ENCODE measurements at regions not wholly inside any gene's neighbourhood (a gene's known extent, or its start where the extent isn't known, plus 50 kb on each side); places are given as distances from the start of the nearest gene placed in this dataset.
"Not testable (repeated sequence)": the region's sequence is repeated elsewhere in the genome, so short reads cannot be mapped to it uniquely, and the experiment has no call there.

DNA sequence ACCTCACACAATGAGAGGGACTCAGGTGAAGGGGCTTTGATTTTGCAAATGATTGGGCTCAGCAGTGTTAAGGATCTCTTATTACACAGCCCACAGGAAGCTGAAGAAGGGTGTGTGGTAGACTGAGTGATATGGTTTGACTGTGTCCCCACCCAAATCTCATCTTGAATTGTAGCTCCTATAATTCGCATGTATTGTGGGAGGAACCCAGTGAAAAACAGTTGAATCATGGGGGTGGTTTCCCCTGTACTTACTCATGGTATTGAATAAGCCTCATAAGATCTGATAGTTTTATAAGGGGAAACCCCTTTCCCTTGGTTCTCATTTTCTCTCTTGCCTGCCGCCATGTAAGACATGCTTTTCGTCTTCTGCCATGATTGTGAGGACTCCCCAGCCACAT lies 132.5 kb upstream of the FBXL7 start:
- H3K27ac Mint-ChIP-seq, result peak overlapping the region in 1 of 3 experiments; percentile 15
- no peak overlapping the region for H3K4me3 Mint-ChIP-seq
- H3K9me3 Mint-ChIP-seq, result no peaks in the 10 kb centered on the region
- H3K27me3 Mint-ChIP-seq (ENCODE audit: low read depth), result no peaks in the 10 kb centered on the region
- peaks cover 50% of the 10 kb centered on the region for H3K4me1 Mint-ChIP-seq
- H3K36me3 Mint-ChIP-seq (ENCODE audit: low read depth), result peaks cover 8% of the 10 kb centered on the region
- TF ChIP-seq, protein P1, sequence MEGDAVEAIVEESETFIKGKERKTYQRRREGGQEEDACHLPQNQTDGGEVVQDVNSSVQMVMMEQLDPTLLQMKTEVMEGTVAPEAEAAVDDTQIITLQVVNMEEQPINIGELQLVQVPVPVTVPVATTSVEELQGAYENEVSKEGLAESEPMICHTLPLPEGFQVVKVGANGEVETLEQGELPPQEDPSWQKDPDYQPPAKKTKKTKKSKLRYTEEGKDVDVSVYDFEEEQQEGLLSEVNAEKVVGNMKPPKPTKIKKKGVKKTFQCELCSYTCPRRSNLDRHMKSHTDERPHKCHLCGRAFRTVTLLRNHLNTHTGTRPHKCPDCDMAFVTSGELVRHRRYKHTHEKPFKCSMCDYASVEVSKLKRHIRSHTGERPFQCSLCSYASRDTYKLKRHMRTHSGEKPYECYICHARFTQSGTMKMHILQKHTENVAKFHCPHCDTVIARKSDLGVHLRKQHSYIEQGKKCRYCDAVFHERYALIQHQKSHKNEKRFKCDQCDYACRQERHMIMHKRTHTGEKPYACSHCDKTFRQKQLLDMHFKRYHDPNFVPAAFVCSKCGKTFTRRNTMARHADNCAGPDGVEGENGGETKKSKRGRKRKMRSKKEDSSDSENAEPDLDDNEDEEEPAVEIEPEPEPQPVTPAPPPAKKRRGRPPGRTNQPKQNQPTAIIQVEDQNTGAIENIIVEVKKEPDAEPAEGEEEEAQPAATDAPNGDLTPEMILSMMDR (IDR thresholded peaks at IDR 0.05; ENCODE audit: unreplicated experiment in 3 of 3), result no peak

DNA sequence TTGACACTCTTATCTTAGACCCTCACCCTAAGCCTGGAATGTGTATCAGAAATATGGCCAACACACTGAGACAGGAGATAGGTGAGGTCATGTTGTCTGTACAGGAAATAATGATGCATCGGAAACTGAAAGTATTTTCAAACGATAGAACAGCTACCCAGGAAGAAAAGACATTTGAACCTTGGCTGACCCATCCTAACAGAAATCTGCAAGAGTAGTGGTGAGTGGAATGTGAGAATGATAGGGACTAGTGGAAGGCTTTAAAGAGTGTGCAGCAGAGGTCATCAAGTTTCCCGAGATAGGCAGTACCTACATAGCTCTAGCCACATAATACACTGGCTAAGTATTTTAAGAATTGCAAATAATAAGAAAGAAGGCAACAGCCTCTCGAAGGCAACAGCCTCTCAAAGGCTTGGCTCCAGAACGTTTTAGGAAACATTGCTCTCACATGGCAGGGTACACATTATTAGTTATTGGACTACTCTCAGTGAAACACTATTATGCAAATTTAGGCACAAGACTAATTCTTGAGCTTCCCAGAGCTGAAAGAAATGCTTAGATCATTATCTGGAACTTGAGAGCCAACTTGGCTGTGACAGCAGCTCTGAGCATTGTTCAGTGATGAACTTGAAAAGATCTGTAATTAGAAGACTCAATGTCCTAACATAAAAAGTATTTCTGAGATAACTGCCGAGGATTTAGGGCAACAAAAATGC lies 133.1 kb upstream of the FBXL7 start:
- no peaks in the 10 kb centered on the region for H3K27me3 Mint-ChIP-seq (ENCODE audit: low read depth)
- peaks cover 8% of the 10 kb centered on the region for H3K36me3 Mint-ChIP-seq (ENCODE audit: low read depth)
- TF ChIP-seq, protein P1 (IDR thresholded peaks at IDR 0.05; ENCODE audit: unreplicated experiment in 3 of 3), result no peak
- H3K4me1 Mint-ChIP-seq, result peaks cover 50% of the 10 kb centered on the region
- peak overlapping the region in 2 of 3 experiments; percentile 15 to 26 for H3K27ac Mint-ChIP-seq
- peak overlapping the region in 1 of 3 experiments; percentile 8 for H3K4me3 Mint-ChIP-seq
- H3K9me3 Mint-ChIP-seq, result no peaks in the 10 kb centered on the region

DNA sequence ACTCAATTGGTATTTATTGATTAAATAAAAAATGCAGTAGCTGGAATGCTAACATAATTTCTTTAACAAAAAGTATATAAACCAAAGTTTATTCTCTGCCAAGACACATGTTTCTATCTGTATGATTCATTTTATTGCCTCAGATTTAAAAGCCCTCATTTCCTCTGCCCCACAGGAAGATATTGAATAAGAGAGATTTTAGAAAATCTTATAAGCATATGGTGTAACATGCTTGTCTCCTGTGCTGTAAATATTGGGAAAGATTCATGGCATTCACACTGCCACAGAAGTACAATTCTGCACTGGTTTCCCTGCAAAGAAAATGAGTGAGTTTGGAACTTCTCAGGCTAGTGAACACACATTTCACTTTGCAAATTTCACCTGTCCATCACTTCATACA lies 134.9 kb upstream of the FBXL7 start:
- Mint-ChIP-seq H3K4me3 (no peak overlapping the region), H3K9me3 (no peaks in the 10 kb centered on the region), H3K27ac (peak overlapping the region in 1 of 3 experiments; percentile 20), H3K4me1 (peaks cover 40% of the 10 kb centered on the region), H3K27me3 (ENCODE audit: low read depth) (no peaks in the 10 kb centered on the region), H3K36me3 (ENCODE audit: low read depth) (peaks cover 5% of the 10 kb centered on the region)
- TF ChIP-seq, protein P1 (IDR thresholded peaks at IDR 0.05; ENCODE audit: unreplicated experiment in 3 of 3), result no peak

DNA sequence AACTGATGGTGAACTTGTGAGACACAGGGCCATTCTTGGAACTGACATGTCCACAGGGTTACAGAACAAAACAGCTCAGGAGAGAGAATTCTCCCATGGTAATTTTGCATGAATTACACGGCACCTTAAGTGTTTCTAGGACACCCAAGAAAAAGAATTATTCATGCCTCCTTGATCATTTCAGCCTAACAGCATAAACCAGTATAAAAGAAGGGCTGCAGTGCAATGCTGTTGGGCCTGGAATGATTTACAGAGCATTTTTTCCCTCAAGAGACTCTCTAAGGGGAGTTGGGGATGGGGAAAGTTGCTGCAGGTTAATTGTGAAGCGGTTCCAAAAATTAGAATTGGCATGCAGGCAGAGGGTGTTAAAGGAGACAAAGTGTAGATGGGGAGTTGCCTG lies 136.4 kb upstream of the FBXL7 start:
- Mint-ChIP-seq H3K4me3 (no peak overlapping the region), H3K4me1 (peaks cover 33% of the 10 kb centered on the region), H3K27ac (peak overlapping the region; percentile 2 to 28 (median 10)), H3K36me3 (ENCODE audit: low read depth) (peaks cover 5% of the 10 kb centered on the region), H3K9me3 (peaks cover 4% of the 10 kb centered on the region), H3K27me3 (ENCODE audit: low read depth) (peaks cover 5% of the 10 kb centered on the region)
- TF ChIP-seq, protein P1 (IDR thresholded peaks at IDR 0.05; ENCODE audit: unreplicated experiment in 3 of 3), result no peak

DNA sequence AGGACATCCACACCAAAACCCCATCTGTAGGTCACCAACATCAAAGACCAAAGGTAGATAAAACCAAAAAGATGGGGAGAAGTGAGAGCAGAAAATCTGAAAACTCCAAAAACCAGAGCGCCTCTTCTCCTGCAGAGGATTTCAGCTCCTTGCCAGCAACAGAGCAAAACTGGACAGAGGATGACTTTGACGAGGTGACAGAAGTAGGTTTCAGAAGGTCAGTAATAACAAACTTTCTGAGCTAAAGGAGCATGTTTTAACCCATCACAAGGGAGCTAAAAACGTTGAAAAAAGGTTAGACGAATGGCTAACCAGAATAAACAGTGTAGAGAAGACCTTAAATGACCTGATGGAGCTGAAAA lies 142.9 kb upstream of the FBXL7 start:
- peaks cover 14% of the 10 kb centered on the region for H3K4me1 Mint-ChIP-seq
- not testable (repeated sequence) for H3K27ac Mint-ChIP-seq; H3K36me3 Mint-ChIP-seq (ENCODE audit: low read depth); H3K4me3 Mint-ChIP-seq; H3K9me3 Mint-ChIP-seq; H3K27me3 Mint-ChIP-seq (ENCODE audit: low read depth)

- not testable (repeated sequence) for H3K36me3 Mint-ChIP-seq (ENCODE audit: low read depth); H3K27me3 Mint-ChIP-seq (ENCODE audit: low read depth); H3K4me3 Mint-ChIP-seq; H3K27ac Mint-ChIP-seq; H3K9me3 Mint-ChIP-seq
- H3K4me1 Mint-ChIP-seq, result peaks cover 14% of the 10 kb centered on the region
Measured at GRCh38 chr5:15356308-15357091, 143.5 kb upstream of the FBXL7 start.

GRCh38 chr5:15354021-15354420 lies 146.0 kb upstream of the FBXL7 start:
- TF ChIP-seq, protein P1 (IDR thresholded peaks at IDR 0.05; ENCODE audit: unreplicated experiment in 3 of 3), result no peak
- peaks cover 3% of the 10 kb centered on the region for H3K27me3 Mint-ChIP-seq (ENCODE audit: low read depth)
- H3K27ac Mint-ChIP-seq, result peak overlapping the region; percentile 42 to 76 (median 76)
- H3K4me3 Mint-ChIP-seq, result no peak overlapping the region
- peaks cover 9% of the 10 kb centered on the region for H3K9me3 Mint-ChIP-seq
- no peaks in the 10 kb centered on the region for H3K36me3 Mint-ChIP-seq (ENCODE audit: low read depth)
- H3K4me1 Mint-ChIP-seq, result peaks cover 14% of the 10 kb centered on the region

All from nephron (organoid).